ENCODE measurements at regions not wholly inside any gene's neighbourhood (a gene's known extent, or its start where the extent isn't known, plus 50 kb on each side); places are given as distances from the start of the nearest gene placed in this dataset.

DNA sequence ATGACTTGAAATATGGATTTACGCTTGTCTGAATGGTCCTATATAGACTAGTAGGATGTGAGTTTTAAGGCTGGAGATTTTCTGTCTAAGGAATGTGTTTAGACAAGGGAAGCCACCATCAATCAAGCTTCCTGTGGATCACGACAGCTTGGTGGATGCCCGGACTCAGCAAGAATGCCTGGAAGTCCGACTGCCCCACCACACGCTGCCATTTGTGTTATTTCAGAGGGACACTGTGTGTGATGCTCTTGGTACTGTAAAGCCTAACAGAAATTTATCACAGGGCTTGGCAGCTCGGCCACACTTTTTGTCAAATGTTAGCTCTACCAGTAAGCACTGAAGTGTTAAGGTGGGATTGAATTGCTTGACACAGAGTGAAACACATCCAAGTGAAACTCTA, 127.1 kb upstream of the CDH7 start:
- TF ChIP-seq, protein P1, sequence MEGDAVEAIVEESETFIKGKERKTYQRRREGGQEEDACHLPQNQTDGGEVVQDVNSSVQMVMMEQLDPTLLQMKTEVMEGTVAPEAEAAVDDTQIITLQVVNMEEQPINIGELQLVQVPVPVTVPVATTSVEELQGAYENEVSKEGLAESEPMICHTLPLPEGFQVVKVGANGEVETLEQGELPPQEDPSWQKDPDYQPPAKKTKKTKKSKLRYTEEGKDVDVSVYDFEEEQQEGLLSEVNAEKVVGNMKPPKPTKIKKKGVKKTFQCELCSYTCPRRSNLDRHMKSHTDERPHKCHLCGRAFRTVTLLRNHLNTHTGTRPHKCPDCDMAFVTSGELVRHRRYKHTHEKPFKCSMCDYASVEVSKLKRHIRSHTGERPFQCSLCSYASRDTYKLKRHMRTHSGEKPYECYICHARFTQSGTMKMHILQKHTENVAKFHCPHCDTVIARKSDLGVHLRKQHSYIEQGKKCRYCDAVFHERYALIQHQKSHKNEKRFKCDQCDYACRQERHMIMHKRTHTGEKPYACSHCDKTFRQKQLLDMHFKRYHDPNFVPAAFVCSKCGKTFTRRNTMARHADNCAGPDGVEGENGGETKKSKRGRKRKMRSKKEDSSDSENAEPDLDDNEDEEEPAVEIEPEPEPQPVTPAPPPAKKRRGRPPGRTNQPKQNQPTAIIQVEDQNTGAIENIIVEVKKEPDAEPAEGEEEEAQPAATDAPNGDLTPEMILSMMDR (IDR thresholded peaks at IDR 0.05), result no peak
- no peaks in the 10 kb centered on the region for H3K4me1 ChIP-seq
- no peaks in the 10 kb centered on the region for H3K9me3 ChIP-seq
- H3K36me3 ChIP-seq, result no peaks in the 10 kb centered on the region
- no peak overlapping the region for H3K4me3 ChIP-seq
- intact Hi-C loops (cut with DNase I), result no loop called here
- H3K27me3 ChIP-seq, result no peaks in the 10 kb centered on the region
- no peak for DNase-seq
- WGBS, 2 donors, result 50 to 58% methylated on average over 6 of the region's 6 CpGs
- H3K27ac ChIP-seq, result no peak overlapping the region
- ATAC-seq, result no peak

DNA sequence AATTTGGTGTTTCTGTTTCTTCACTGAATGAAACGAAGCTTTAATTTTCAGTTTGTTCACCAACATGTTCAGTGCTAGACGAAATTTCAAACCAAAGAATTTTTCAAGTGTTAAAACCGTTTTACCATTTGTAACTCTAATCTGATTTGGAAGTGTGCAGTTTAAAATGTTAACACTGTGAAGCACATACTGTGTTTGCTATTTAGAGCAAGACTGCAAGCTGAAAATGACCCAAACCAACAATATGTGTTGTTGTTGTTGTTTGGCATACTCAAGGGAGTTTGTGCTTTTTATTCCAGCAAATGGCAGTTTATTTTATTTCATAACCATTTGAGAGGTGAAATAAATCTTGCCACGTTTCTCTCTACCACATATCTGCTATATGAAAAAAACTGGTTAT, 128.4 kb upstream of the CDH7 start:
- TF ChIP-seq, protein P1 (IDR thresholded peaks at IDR 0.05), result no peak
- intact Hi-C loops (cut with DNase I), result no loop called here
- Histone ChIP-seq H3K36me3 (no peaks in the 10 kb centered on the region), H3K4me1 (no peaks in the 10 kb centered on the region), H3K4me3 (no peak overlapping the region), H3K27me3 (no peaks in the 10 kb centered on the region), H3K9me3 (no peaks in the 10 kb centered on the region), H3K27ac (no peak overlapping the region)
- DNase-seq, result no peak
- ATAC-seq, result no peak
- WGBS, 2 donors, result 49 to 54% methylated on average over 4 of the region's 4 CpGs

DNA sequence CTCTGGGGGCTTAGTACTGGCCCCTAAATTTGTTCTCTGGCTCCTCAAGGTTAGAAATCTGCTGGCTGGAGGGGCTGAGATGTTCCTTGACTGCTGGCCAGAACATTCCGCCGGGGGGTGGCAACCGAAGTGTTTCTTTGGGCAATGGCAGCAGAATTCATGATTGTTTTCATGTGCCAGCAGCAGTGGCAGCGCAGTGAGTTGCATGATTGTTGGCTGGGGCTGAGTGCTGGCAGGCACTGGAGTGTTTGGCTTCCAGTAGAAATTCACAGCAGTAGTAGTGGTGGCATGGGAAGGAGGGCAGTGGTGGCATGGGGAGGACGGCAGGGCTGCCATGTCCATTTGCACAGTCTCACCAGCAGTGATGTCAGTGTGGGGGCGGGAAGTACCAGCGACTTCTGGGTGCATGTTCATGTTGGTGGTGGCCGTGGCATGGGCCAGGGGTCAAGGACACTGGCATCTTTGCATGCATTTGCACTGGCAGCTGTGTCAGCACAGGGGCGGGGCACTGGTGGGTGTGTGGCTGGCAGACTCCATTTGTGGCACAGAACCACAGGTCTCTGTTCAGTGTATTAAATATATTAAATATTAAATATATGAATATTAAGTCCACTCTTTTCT, 130.6 kb upstream of the CDH7 start:
- no peaks in the 10 kb centered on the region for H3K27me3 ChIP-seq
- DNase-seq (no peak), ATAC-seq (no peak)
- WGBS, 2 donors, result 80 to 86% methylated on average over 9 of the region's 9 CpGs
- no peaks in the 10 kb centered on the region for H3K36me3 ChIP-seq
- H3K4me1 ChIP-seq, result no peaks in the 10 kb centered on the region
- no peaks in the 10 kb centered on the region for H3K9me3 ChIP-seq
- H3K4me3 ChIP-seq, result no peak overlapping the region
- TF ChIP-seq, protein P1 (IDR thresholded peaks at IDR 0.05), result no peak
- H3K27ac ChIP-seq, result no peak overlapping the region
- intact Hi-C loops (cut with DNase I), result no loop called here

DNA sequence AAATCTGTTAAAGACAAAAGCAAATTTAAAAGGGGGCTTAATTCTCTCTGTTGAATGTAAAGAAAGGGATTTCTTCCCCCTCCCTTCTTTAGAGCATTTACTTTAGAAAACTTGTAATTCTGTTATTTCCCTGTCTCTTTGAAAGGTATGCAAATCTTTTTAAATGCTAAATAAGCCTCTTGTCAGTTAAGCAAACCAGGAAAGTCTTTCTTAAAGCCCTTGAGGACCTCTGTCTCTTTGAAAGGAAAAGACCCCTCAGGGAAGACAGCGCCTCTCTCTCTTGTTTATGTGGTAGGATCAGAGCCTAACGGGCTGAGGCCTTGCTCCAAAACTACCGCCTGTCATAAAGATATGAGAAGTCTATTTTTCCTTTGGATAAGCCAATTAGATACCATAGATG, 139.9 kb upstream of the CDH7 start:
- Histone ChIP-seq H3K27me3 (no peaks in the 10 kb centered on the region), H3K4me3 (no peak overlapping the region), H3K9me3 (peaks cover 0 to 6% (median 0%) of the 10 kb centered on the region in 11 donors), H3K4me1 (no peaks in the 10 kb centered on the region), H3K36me3 (no peaks in the 10 kb centered on the region), H3K27ac (no peak overlapping the region)
- TF ChIP-seq, protein P1 (IDR thresholded peaks at IDR 0.05), result no peak
- ATAC-seq (no peak), DNase-seq (no peak)
- intact Hi-C loops (cut with DNase I), result no loop called here
- 50% methylated on average over 3 of the region's 3 CpGs for WGBS, 2 donors

Data from heart right ventricle (tissue), 16 donors.